COLO668 (cell line): ENCODE measurements at regions not wholly inside any gene's neighbourhood (a gene's known extent, or its start where the extent isn't known, plus 50 kb on each side); places are given as distances from the start of the nearest gene placed in this dataset.

Experiments
- DNase-seq: peaks from one replicate; lab custom pipeline; 2025; ENCODE audit not compliant: unreplicated experiment; lab: John Stamatoyannopoulos, UW

GRCh38 chr3:6147883-6148282, 713.0 kb upstream of the GRM7 start:
- DNase-seq: no peak

- no peak for DNase-seq
These were observed 705.1 kb upstream of the GRM7 start for GRCh38 chr3:6155650-6156338.

- no peak for DNase-seq
These were observed 695.0 kb upstream of the GRM7 start for GRCh38 chr3:6165951-6166350.

- DNase-seq: no peak
These were observed 692.7 kb upstream of the GRM7 start for GRCh38 chr3:6168256-6168655.

GRCh38 chr3:6172871-6173642, 687.9 kb upstream of the GRM7 start:
- no peak for DNase-seq

- DNase-seq: no peak
These were observed 683.5 kb upstream of the GRM7 start for GRCh38 chr3:6177417-6177816.

GRCh38 chr3:6179761-6180160, 681.2 kb upstream of the GRM7 start:
- DNase-seq: no peak

- no peak for DNase-seq
These were observed 680.7 kb upstream of the GRM7 start for GRCh38 chr3:6180171-6180570.

- DNase-seq: no peak
These were observed 678.4 kb upstream of the GRM7 start for GRCh38 chr3:6182476-6182875.

- DNase-seq: no peak
These were observed 678.0 kb upstream of the GRM7 start for GRCh38 chr3:6182909-6183308.

GRCh38 chr3:6189384-6189783, 671.5 kb upstream of the GRM7 start:
- no peak for DNase-seq

- no peak for DNase-seq
These were observed 656.0 kb upstream of the GRM7 start for GRCh38 chr3:6204891-6205290.

- no peak for DNase-seq
These were observed 644.5 kb upstream of the GRM7 start for GRCh38 chr3:6216135-6217026.

GRCh38 chr3:6220447-6220846, 640.5 kb upstream of the GRM7 start:
- DNase-seq: no peak

GRCh38 chr3:6222069-6222468, 638.8 kb upstream of the GRM7 start:
- no peak for DNase-seq

- DNase-seq: no peak
These were observed 637.3 kb upstream of the GRM7 start for GRCh38 chr3:6223572-6223971.

- DNase-seq: no peak
These were observed 631.8 kb upstream of the GRM7 start for GRCh38 chr3:6228958-6229683.

- no peak for DNase-seq
These were observed 631.0 kb upstream of the GRM7 start for GRCh38 chr3:6229778-6230410.

- no peak for DNase-seq
These were observed 618.8 kb upstream of the GRM7 start for GRCh38 chr3:6242104-6242503.

- no peak for DNase-seq
These were observed 612.4 kb upstream of the GRM7 start for GRCh38 chr3:6248528-6248927.

- DNase-seq: no peak
These were observed 611.2 kb upstream of the GRM7 start for GRCh38 chr3:6249679-6250078.
